ENCODE measurements at regions not wholly inside any gene's neighbourhood (a gene's known extent, or its start where the extent isn't known, plus 50 kb on each side); places are given as distances from the start of the nearest gene placed in this dataset.

- TF ChIP-seq TAF7 (tag; IDR thresholded peaks at IDR 0.05) = no peak
- TF ChIP-seq CREB3L1 (IDR thresholded peaks at IDR 0.05; ENCODE audit: borderline replicate concordance, low read depth) = no peak
- no peak for TF ChIP-seq FOXM1 (IDR thresholded peaks at IDR 0.05; ENCODE audit: low read depth)
- TF ChIP-seq FOXM1 (CRISPR knock-in tag; IDR thresholded peaks at IDR 0.05; ENCODE audit: low read depth) = no peak
These were observed 313.5 kb upstream of the MANEA start (continued) for GRCh38 chr6:95263840-95264239.

GRCh38 chr6:95266537-95267258 is 310.6 kb upstream of the MANEA start:
- intact Hi-C loops (cut with micrococcal nuclease) = no loop called here
- WGBS (ENCODE audit: insufficient coverage, low coverage, missing lambda C conversion rate) = 2% methylated on average over 4 of the region's 4 CpGs
- ChIA-PET POLR2A (no interaction called here), CTCF (ENCODE audit: low intra/inter-chr PET ratio) (no interaction called here)
- no peak overlapping the region for H2AFZ ChIP-seq (ENCODE audit: low read depth, low read length)
- in situ Hi-C loops (cut with MboI) = no loop called here
- TF ChIP-seq ZNF280A (IDR thresholded peaks at IDR 0.05; ENCODE audit: low read depth, partially characterized antibody) (no peak), MNT (conservative IDR thresholded peaks at IDR 0.05) (no peak), YBX1 (IDR thresholded peaks at IDR 0.05) (no peak)
- H3K4me2 ChIP-seq (ENCODE audit: insufficient read depth, low read length) = no peak overlapping the region
- H3K27me3 ChIP-seq (ENCODE audit: control insufficient read depth in 2 of 2, insufficient read depth in 2 of 2, low read length in 2 of 2) = no peaks in the 10 kb centered on the region
- no peaks in the 10 kb centered on the region for H3K36me3 ChIP-seq (ENCODE audit: control insufficient read depth, insufficient read depth, low read length)
- no peak overlapping the region for H3K9ac ChIP-seq (ENCODE audit: insufficient read depth in 1 of 2, low read depth in 2 of 2, low read length in 2 of 2)
- ATAC-seq (no peak), FAIRE-seq (no peak), DNase-seq (ENCODE audit: extremely low read depth in 1 of 4, low spot score in 3 of 4) (no peak)
- H3K4me3 ChIP-seq = no peak overlapping the region
- no peaks in the 10 kb centered on the region for H3K9me1 ChIP-seq (ENCODE audit: control insufficient read depth, insufficient read depth, low read length)
- BruUV-seq (replicated peaks) = no TSS peak
- no peaks in the 10 kb centered on the region for H3K4me1 ChIP-seq (replicated peaks in 1 of 2; ENCODE audit: control insufficient read depth in 2 of 2, insufficient read depth in 2 of 2, low read length in 2 of 2)
- H3K79me2 ChIP-seq (ENCODE audit: control insufficient read depth, insufficient read depth, low read length) = no peaks in the 10 kb centered on the region
- no peak overlapping the region for H3K27ac ChIP-seq (ENCODE audit: extremely low read depth, low read depth, low read length)
- H3K9me3 ChIP-seq (replicated peaks; ENCODE audit: control insufficient read depth, insufficient read depth, low read depth, low read length) = no peaks in the 10 kb centered on the region
- H4K20me1 ChIP-seq (replicated peaks; ENCODE audit: control insufficient read depth, insufficient read depth, low read length) = no peaks in the 10 kb centered on the region
